ENCODE measurements at regions not wholly inside any gene's neighbourhood (a gene's known extent, or its start where the extent isn't known, plus 50 kb on each side); places are given as distances from the start of the nearest gene placed in this dataset.

DNA sequence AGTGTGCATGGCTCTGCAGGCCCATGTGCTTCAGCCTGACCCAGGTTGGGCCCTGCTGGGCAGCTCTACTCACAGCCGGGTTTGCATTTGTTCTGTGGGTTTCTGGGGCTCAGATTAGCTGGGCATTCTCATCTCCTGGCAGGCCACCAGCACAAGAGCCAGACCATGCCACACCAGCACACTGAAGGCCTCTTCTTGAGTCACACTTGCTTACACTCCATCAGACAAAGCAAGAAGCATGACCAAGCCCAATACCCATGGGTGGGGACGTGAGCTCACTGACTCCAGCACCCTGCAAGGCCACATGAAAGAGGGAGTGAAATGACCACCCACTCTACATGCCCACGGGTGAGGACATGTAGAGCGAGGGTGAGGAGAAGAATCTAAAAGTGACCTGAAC lies 257.8 kb upstream of the PPP2R2D start:
- H3K4me1 Mint-ChIP-seq (ENCODE audit: low read depth): peaks cover 4% of the 10 kb centered on the region
- DNase-seq (no peak), ATAC-seq (no peak)
- H3K9me3 Mint-ChIP-seq: peaks cover 2% of the 10 kb centered on the region
- no peak overlapping the region for H3K27ac Mint-ChIP-seq
- H3K27me3 Mint-ChIP-seq: no peaks in the 10 kb centered on the region
- H3K36me3 Mint-ChIP-seq (ENCODE audit: low read depth): no peaks in the 10 kb centered on the region
- intact Hi-C loops (cut with micrococcal nuclease): no loop called here
- POLR2A ChIA-PET: no interaction called here
- no peak overlapping the region for H3K4me3 Mint-ChIP-seq
- CTCF ChIA-PET: no interaction called here
- TF ChIP-seq, protein P1, sequence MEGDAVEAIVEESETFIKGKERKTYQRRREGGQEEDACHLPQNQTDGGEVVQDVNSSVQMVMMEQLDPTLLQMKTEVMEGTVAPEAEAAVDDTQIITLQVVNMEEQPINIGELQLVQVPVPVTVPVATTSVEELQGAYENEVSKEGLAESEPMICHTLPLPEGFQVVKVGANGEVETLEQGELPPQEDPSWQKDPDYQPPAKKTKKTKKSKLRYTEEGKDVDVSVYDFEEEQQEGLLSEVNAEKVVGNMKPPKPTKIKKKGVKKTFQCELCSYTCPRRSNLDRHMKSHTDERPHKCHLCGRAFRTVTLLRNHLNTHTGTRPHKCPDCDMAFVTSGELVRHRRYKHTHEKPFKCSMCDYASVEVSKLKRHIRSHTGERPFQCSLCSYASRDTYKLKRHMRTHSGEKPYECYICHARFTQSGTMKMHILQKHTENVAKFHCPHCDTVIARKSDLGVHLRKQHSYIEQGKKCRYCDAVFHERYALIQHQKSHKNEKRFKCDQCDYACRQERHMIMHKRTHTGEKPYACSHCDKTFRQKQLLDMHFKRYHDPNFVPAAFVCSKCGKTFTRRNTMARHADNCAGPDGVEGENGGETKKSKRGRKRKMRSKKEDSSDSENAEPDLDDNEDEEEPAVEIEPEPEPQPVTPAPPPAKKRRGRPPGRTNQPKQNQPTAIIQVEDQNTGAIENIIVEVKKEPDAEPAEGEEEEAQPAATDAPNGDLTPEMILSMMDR (IDR thresholded peaks at IDR 0.05): no peak

DNA sequence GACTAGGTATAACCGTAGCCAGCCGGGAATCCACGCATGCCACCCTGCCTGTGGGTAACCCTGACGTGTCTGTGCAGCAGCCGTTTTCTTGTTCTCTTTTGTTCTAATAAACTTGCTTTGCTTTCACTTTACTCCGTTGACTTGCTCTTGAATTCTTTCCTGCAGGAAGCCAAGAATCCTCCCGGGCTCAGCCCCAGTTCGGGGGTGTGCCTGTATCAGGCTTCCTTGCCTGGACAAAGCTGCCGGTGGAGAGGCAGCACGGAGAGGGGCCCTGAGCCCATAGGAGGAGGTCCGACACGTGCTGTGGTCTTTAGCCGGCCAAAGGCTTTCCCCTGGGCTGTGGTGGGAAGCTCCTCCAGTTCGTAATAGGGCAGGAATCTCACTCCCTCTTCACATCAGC lies 256.5 kb upstream of the PPP2R2D start:
- Mint-ChIP-seq H3K36me3 (ENCODE audit: low read depth) (no peaks in the 10 kb centered on the region), H3K9me3 (peaks cover 2% of the 10 kb centered on the region), H3K4me1 (ENCODE audit: low read depth) (peaks cover 4% of the 10 kb centered on the region), H3K27me3 (peaks cover under 1% of the 10 kb centered on the region), H3K4me3 (no peak overlapping the region), H3K27ac (no peak overlapping the region)
- ATAC-seq (no peak), DNase-seq (no peak)
- intact Hi-C loops (cut with micrococcal nuclease): no loop called here
- TF ChIP-seq, protein P1 (IDR thresholded peaks at IDR 0.05): no peak
- POLR2A ChIA-PET: no interaction called here
- CTCF ChIA-PET: no interaction called here

DNA sequence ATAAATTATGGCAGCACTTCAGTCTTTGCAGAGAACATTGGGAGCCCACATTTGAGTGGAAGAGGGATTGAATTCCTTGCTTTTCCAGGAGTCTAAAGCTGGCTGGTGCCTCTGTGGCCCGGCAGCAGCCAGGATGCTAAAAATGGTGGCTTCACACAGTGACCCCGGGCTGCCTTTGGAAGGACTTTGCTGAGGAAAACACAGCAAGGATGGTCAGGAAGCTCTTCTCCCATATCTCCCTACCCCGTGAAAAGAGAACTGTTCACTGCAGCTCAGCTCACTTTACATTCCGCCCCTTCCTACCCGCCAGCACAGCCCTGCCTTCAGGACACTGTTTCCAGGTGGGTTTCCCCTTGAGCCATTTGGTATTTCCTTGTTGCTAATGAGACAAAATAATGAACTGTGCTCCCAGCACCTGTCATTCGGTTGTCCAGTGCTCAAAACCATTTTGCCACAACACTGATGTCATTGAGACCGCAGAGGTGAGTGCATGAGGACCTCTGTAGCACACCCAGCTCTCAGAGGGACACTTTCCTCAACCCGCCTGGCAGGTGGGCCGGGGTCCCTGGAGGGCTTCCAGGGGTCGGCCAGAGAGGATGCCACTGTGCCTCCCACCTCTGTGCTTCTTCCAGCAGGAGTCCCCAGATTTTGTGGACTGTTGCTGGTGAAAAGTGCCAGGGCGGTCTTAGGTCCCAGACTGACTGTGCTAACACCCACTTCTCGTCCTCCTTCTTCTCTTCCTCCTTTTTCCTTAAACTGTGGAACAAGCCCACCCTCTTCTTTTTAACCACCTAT lies 255.7 kb upstream of the PPP2R2D start:
- Mint-ChIP-seq H3K4me3 (no peak overlapping the region), H3K36me3 (ENCODE audit: low read depth) (no peaks in the 10 kb centered on the region), H3K9me3 (peaks cover 2% of the 10 kb centered on the region), H3K27me3 (peaks cover 1% of the 10 kb centered on the region), H3K27ac (no peak overlapping the region), H3K4me1 (ENCODE audit: low read depth) (peaks cover 4% of the 10 kb centered on the region)
- ATAC-seq (no peak), DNase-seq (no peak)
- TF ChIP-seq, protein P1 (IDR thresholded peaks at IDR 0.05): no peak
- intact Hi-C loops (cut with micrococcal nuclease): no loop called here
- CTCF ChIA-PET: no interaction called here
- POLR2A ChIA-PET: no interaction called here

DNA sequence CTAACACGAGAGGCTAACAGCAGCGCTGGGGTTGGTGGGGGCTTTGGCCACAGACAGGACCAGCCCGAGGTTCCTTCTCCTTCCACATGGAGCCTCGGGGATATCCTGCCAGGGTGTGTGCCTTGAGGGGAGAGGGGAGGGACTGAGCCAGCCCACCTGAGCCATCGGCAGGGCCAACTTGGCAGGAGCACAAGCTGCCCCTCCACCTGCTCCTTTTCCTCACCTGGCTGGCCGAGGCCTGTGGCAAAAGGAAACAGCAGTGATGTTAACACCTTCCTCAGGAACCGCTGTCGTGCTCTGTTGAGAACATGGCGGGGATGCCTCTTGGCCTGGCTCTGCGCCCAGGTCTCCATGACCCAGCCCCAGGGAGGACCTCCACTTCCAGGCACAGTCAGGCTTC lies 255.1 kb upstream of the PPP2R2D start:
- TF ChIP-seq, protein P1 (IDR thresholded peaks at IDR 0.05): no peak

DNA sequence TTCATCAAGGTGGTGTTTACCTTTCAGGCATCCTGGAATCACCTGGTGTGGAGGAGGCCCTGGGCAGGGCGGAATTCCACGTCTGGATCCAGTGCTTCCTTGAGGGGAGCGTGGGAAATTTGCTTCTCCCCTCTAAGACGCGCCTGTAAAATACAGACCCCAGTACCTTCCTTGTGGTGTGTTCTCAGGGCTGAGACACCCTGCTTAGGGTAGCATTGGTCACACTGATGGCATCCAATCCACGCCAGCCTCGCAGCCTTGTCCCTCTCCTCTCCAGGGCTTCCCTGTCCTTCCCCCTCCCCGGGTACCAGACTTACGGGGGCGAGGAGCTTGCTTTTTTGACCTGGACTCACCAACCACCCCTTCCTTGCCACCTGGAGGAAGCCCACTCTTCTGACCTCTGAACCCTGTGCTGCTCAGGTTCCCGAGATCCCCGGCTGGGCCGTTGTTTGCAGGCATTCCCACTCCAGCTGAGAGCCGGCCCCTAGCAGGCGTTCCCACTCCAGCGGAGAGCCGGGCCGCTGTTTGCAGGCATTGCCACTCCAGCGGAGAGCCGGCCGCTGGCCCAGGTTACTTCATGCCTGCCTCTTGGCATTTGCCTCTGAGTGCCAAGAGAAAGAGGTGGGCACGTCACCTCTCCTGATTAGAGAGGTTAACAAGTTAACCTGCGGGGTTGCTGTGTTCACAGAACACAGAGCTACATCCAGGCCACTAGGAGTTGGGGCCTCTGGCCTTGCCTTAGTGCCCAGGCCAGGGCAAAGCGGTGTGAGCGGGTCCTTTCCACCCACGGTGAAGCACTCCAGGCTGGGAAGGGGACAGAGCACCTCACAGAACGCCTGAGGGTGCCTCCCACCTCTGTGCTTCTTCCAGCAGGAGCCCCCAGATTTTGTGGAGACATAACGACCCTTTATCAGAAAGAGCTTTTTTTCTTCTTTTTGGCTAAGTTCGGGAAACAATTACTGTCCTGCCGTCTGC lies 254.0 kb upstream of the PPP2R2D start:
- no peak overlapping the region for H3K4me3 Mint-ChIP-seq
- H3K4me1 Mint-ChIP-seq (ENCODE audit: low read depth): no peaks in the 10 kb centered on the region
- ChIA-PET POLR2A (interaction anchor here (0.9 kb wide), 1 partner anchor 8 kb away, joined by 3 read pairs; no protein-coding TSS in a partner anchor), CTCF (no interaction called here)
- no peak for DNase-seq
- no peak for ATAC-seq
- H3K27me3 Mint-ChIP-seq: peaks cover 7% of the 10 kb centered on the region
- no peak overlapping the region for H3K27ac Mint-ChIP-seq
- intact Hi-C loops (cut with micrococcal nuclease): no loop called here
- H3K36me3 Mint-ChIP-seq (ENCODE audit: low read depth): no peaks in the 10 kb centered on the region
- TF ChIP-seq, protein P1 (IDR thresholded peaks at IDR 0.05): no peak
- no peaks in the 10 kb centered on the region for H3K9me3 Mint-ChIP-seq

More for the DNA sequence above, 255.1 kb upstream of the PPP2R2D start:
- peaks cover 4% of the 10 kb centered on the region for H3K4me1 Mint-ChIP-seq (ENCODE audit: low read depth)
- H3K4me3 Mint-ChIP-seq: no peak overlapping the region
- DNase-seq (no peak), ATAC-seq (no peak)
- H3K36me3 Mint-ChIP-seq (ENCODE audit: low read depth): no peaks in the 10 kb centered on the region
- no peak overlapping the region for H3K27ac Mint-ChIP-seq
- intact Hi-C loops (cut with micrococcal nuclease): no loop called here
- peaks cover 1% of the 10 kb centered on the region for H3K27me3 Mint-ChIP-seq
- CTCF ChIA-PET: no interaction called here
- POLR2A ChIA-PET: no interaction called here
- no peaks in the 10 kb centered on the region for H3K9me3 Mint-ChIP-seq
